Esophagus squamous epithelium (tissue), 4 donors: ENCODE measurements at regions not wholly inside any gene's neighbourhood (a gene's known extent, or its start where the extent isn't known, plus 50 kb on each side); places are given as distances from the start of the nearest gene placed in this dataset.

ENCODE experiments used
- POLR2A ChIP-seq, 4 donors: fragments of 450-650 bp; IDR thresholded peaks; one replicate each; pipeline ENCODE4 v1.6.1; 2017; ENCODE audit warnings: antibody characterized with exemption in 4 of 4, mild to moderate bottlenecking in 4 of 4, moderate library complexity in 3 of 4
- TF ChIP-seq, protein P1 (sequence below), 6 experiments: fragments of 450-650 bp in 4 of 6; fragments of 200-600 bp in 2 of 6; sonication (generic) in 2 of 6; IDR thresholded peaks; one replicate each; pipeline ENCODE4 v1.5.1; 2016 to 2019; ENCODE audit warnings: antibody characterized with exemption in 6 of 6, mild to moderate bottlenecking in 4 of 6, moderate library complexity in 4 of 6

GRCh38 chr6:155881826-155882526 is 426.3 kb upstream of the NOX3 start:
- TF ChIP-seq, protein P1, sequence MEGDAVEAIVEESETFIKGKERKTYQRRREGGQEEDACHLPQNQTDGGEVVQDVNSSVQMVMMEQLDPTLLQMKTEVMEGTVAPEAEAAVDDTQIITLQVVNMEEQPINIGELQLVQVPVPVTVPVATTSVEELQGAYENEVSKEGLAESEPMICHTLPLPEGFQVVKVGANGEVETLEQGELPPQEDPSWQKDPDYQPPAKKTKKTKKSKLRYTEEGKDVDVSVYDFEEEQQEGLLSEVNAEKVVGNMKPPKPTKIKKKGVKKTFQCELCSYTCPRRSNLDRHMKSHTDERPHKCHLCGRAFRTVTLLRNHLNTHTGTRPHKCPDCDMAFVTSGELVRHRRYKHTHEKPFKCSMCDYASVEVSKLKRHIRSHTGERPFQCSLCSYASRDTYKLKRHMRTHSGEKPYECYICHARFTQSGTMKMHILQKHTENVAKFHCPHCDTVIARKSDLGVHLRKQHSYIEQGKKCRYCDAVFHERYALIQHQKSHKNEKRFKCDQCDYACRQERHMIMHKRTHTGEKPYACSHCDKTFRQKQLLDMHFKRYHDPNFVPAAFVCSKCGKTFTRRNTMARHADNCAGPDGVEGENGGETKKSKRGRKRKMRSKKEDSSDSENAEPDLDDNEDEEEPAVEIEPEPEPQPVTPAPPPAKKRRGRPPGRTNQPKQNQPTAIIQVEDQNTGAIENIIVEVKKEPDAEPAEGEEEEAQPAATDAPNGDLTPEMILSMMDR (IDR thresholded peaks at IDR 0.05) = no peak
- TF ChIP-seq POLR2A (IDR thresholded peaks at IDR 0.05) = no peak
